KMS-11 (cell line): ENCODE measurements at regions not wholly inside any gene's neighbourhood (a gene's known extent, or its start where the extent isn't known, plus 50 kb on each side); places are given as distances from the start of the nearest gene placed in this dataset.

ENCODE experiments used
- H2AFZ ChIP-seq: fragments of 200-600 bp; sonication (generic); 2 replicates; pipeline ENCODE4 v1.6.1; 2016; ENCODE audit warnings: antibody characterized with exemption, mixed run types, low read depth
- H3K27ac ChIP-seq: fragments of 200-600 bp; sonication (generic); 2 replicates; pipeline ENCODE4 v1.6.1; 2016; ENCODE audit warnings: mild to moderate bottlenecking, mixed run types
- H3K27me3 ChIP-seq: fragments of 200-600 bp; sonication (generic); 2 replicates; pipeline ENCODE4 v1.6.1; 2017; ENCODE audit warnings: mild to moderate bottlenecking, low read depth, mixed run types, moderate library complexity; ENCODE audit not compliant: insufficient read depth
- H3K36me3 ChIP-seq: fragments of 200-600 bp; sonication (generic); 2 replicates; pipeline ENCODE4 v1.6.1; 2017; ENCODE audit warnings: mild to moderate bottlenecking, mixed run types; ENCODE audit not compliant: insufficient read depth
- H3K4me1 ChIP-seq: fragments of 200-600 bp; sonication (generic); 2 replicates; pipeline ENCODE4 v1.6.1; 2016; ENCODE audit warnings: mild to moderate bottlenecking, low read depth, mixed run types; ENCODE audit not compliant: poor library complexity, severe bottlenecking
- H3K4me2 ChIP-seq: fragments of 200-600 bp; sonication (generic); 2 replicates; pipeline ENCODE4 v1.7.0; 2016; ENCODE audit warnings: mild to moderate bottlenecking, mixed run types
- H3K4me3 ChIP-seq: fragments of 200-600 bp; sonication (generic); IDR thresholded peaks from 2 replicates; pipeline ENCODE4 v1.6.1; 2017; ENCODE audit warnings: low read depth, low read length, mixed read lengths; ENCODE audit not compliant: insufficient read depth
- H3K79me2 ChIP-seq: fragments of 200-600 bp; sonication (generic); 2 replicates; pipeline ENCODE4 v1.6.1; 2016; ENCODE audit warnings: low read depth, mixed run types; ENCODE audit not compliant: insufficient read depth
- H3K9ac ChIP-seq: fragments of 200-600 bp; sonication (generic); 2 replicates; pipeline ENCODE4 v1.6.1; 2016; ENCODE audit warnings: mild to moderate bottlenecking, mixed run types
- H4K20me1 ChIP-seq: fragments of 200-600 bp; sonication (generic); 2 replicates; pipeline ENCODE4 v1.6.1; 2016; ENCODE audit warnings: mild to moderate bottlenecking, mixed run types; ENCODE audit not compliant: insufficient read depth
- TF ChIP-seq, protein P1 (sequence below): fragments of 200-600 bp; sonication (generic); conservative IDR thresholded peaks from 2 replicates; pipeline ENCODE4 v1.6.1; 2017; ENCODE audit warnings: low read depth, mild to moderate bottlenecking, antibody characterized with exemption, low read length, moderate library complexity, mixed read lengths

GRCh38 chr6:25008707-25009392, 73.1 kb upstream of the RIPOR2 start:
- no peak overlapping the region for H3K9ac ChIP-seq
- no peak overlapping the region for H3K4me3 ChIP-seq
- no peaks in the 10 kb centered on the region for H4K20me1 ChIP-seq
- TF ChIP-seq, protein P1, sequence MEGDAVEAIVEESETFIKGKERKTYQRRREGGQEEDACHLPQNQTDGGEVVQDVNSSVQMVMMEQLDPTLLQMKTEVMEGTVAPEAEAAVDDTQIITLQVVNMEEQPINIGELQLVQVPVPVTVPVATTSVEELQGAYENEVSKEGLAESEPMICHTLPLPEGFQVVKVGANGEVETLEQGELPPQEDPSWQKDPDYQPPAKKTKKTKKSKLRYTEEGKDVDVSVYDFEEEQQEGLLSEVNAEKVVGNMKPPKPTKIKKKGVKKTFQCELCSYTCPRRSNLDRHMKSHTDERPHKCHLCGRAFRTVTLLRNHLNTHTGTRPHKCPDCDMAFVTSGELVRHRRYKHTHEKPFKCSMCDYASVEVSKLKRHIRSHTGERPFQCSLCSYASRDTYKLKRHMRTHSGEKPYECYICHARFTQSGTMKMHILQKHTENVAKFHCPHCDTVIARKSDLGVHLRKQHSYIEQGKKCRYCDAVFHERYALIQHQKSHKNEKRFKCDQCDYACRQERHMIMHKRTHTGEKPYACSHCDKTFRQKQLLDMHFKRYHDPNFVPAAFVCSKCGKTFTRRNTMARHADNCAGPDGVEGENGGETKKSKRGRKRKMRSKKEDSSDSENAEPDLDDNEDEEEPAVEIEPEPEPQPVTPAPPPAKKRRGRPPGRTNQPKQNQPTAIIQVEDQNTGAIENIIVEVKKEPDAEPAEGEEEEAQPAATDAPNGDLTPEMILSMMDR: no peak
- H3K27ac ChIP-seq: no peak overlapping the region
- H3K4me1 ChIP-seq: no peaks in the 10 kb centered on the region
- H3K79me2 ChIP-seq: no peaks in the 10 kb centered on the region
- no peak overlapping the region for H2AFZ ChIP-seq
- no peaks in the 10 kb centered on the region for H3K27me3 ChIP-seq
- H3K36me3 ChIP-seq: no peaks in the 10 kb centered on the region
- H3K4me2 ChIP-seq: no peak overlapping the region

GRCh38 chr6:25009393-25009710, 73.6 kb upstream of the RIPOR2 start:
- no peaks in the 10 kb centered on the region for H4K20me1 ChIP-seq
- no peaks in the 10 kb centered on the region for H3K4me1 ChIP-seq
- no peaks in the 10 kb centered on the region for H3K27me3 ChIP-seq
- no peaks in the 10 kb centered on the region for H3K79me2 ChIP-seq
- H3K27ac ChIP-seq: no peak overlapping the region
- TF ChIP-seq, protein P1: no peak
- H3K36me3 ChIP-seq: no peaks in the 10 kb centered on the region
- no peak overlapping the region for H3K4me3 ChIP-seq
- no peak overlapping the region for H3K9ac ChIP-seq
- H3K4me2 ChIP-seq: no peak overlapping the region
- H2AFZ ChIP-seq: no peak overlapping the region

DNA sequence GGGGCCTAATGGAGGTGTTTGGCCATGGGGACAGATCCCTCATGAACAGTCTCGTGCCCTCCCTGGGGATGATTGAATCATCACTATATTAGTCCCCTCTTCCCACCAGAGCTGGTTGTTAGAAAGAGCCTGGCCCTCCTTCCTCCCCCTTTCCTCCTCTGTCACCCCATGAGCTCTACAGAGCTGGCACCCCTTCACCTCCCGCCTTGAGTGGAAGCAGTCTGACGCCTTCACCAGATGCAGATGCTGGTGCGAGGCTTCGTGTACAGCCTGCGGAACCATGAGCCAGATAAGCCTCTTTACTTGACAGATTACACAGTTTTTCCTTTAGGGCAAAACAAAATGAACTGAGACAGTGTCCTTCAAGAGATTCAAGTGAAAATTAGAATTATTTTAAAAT, 74.4 kb upstream of the RIPOR2 start:
- Histone ChIP-seq H3K4me2 (no peak overlapping the region), H3K27ac (no peak overlapping the region)
- TF ChIP-seq, protein P1: no peak

DNA sequence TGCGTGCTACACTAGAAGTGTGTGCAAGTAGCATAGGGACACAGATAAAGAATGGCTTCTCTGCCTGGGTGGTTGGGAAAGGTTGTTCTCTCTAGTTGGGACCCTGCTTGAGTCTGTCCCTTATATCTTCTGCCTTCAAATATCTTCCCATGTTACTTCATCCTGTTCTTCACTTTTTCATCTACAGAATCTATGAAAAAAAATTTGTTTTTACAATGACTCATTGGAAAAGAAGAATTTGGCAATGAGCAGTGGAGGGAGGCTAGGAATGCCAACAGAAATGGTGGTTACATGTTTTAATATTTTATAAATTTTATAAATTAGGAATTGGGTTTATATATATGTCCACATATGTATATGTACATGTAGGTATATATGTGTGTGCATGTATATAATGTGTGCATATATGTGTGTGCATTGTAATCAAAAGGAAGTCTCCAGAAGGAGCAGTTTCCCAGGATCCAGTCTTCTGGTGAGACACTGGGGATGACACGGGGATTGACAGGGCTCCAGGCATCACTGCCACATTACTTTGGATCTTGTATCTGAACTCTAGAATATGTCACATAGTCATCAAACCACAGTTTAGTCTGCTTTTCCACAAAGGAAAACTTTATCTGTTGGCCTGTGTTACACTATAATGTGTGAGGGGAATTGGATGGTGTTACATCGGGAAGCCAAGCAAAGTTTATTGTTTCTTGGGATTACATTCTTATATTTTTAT, 75.3 kb upstream of the RIPOR2 start:
- H3K4me1 ChIP-seq: no peaks in the 10 kb centered on the region
- no peak overlapping the region for H3K4me2 ChIP-seq

More for the DNA sequence above, 74.4 kb upstream of the RIPOR2 start:
- Histone ChIP-seq H4K20me1 (no peaks in the 10 kb centered on the region), H3K4me1 (no peaks in the 10 kb centered on the region), H3K79me2 (no peaks in the 10 kb centered on the region), H2AFZ (no peak overlapping the region), H3K4me3 (no peak overlapping the region), H3K9ac (no peak overlapping the region), H3K27me3 (no peaks in the 10 kb centered on the region), H3K36me3 (no peaks in the 10 kb centered on the region)

More for the DNA sequence above, 75.3 kb upstream of the RIPOR2 start:
- Histone ChIP-seq H3K27me3 (no peaks in the 10 kb centered on the region), H3K9ac (no peak overlapping the region), H3K4me3 (no peak overlapping the region), H3K36me3 (no peaks in the 10 kb centered on the region), H4K20me1 (no peaks in the 10 kb centered on the region), H3K79me2 (no peaks in the 10 kb centered on the region), H3K27ac (no peak overlapping the region), H2AFZ (no peak overlapping the region)
- TF ChIP-seq, protein P1: no peak
